ENCODE measurements at regions not wholly inside any gene's neighbourhood (a gene's known extent, or its start where the extent isn't known, plus 50 kb on each side); places are given as distances from the start of the nearest gene placed in this dataset.
"Not testable (repeated sequence)": the region's sequence is repeated elsewhere in the genome, so short reads cannot be mapped to it uniquely, and the experiment has no call there.

DNA sequence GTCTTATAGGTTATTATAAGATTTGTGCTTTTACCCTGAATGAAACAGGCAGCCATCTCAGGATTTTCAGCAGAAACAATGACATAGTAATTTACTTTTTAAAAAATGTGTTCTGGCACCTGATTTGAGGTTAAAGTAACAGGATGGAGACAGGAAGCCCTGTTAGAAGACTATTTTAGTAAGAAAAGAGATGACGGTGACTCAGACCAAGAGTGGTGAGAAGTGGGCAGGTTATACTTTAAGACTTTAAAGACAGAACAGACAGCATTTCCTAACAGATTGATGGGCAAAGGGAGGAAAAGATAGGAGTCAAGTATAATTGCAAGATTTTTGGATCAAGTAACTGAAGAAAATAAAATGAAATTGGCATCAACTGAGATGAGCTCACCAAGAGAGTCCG is 436.8 kb upstream of the NR5A2 start:
- TF ChIP-seq, protein P1, sequence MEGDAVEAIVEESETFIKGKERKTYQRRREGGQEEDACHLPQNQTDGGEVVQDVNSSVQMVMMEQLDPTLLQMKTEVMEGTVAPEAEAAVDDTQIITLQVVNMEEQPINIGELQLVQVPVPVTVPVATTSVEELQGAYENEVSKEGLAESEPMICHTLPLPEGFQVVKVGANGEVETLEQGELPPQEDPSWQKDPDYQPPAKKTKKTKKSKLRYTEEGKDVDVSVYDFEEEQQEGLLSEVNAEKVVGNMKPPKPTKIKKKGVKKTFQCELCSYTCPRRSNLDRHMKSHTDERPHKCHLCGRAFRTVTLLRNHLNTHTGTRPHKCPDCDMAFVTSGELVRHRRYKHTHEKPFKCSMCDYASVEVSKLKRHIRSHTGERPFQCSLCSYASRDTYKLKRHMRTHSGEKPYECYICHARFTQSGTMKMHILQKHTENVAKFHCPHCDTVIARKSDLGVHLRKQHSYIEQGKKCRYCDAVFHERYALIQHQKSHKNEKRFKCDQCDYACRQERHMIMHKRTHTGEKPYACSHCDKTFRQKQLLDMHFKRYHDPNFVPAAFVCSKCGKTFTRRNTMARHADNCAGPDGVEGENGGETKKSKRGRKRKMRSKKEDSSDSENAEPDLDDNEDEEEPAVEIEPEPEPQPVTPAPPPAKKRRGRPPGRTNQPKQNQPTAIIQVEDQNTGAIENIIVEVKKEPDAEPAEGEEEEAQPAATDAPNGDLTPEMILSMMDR (IDR thresholded peaks at IDR 0.05; ENCODE audit: low read depth, low read length) = no peak
- DNase-seq = no peak
- H3K27ac ChIP-seq = no peak overlapping the region
- no peaks in the 10 kb centered on the region for H3K9me3 ChIP-seq (ENCODE audit: severe bottlenecking)
- H3K4me3 ChIP-seq (ENCODE audit: low read depth, low read length) = no peak overlapping the region
- no peaks in the 10 kb centered on the region for H3K36me3 ChIP-seq
- no peaks in the 10 kb centered on the region for H3K27me3 ChIP-seq (ENCODE audit: insufficient read depth, low read depth, severe bottlenecking)

DNA sequence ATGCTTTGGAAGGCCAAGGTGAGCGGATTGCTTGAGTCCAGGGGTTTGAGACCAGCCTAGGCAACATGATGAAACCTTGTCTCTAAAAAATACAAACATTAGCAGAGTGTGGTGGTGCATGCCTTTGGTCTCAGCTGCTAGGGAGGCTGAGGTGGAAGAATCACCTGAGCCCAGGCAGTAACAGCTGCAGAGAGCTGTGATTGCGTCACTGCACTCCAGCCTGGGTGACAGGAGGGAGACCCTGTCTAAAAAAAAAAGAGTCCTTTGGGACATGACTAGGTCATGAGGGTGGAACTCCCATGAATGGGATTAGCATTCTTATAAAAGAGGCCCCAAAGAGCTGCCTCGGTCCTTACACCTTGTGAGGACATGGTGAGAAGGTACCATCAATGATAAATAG is 436.0 kb upstream of the NR5A2 start:
- peaks cover 4% of the 10 kb centered on the region for H3K9me3 ChIP-seq (ENCODE audit: severe bottlenecking)
- DNase-seq = no peak
- no peaks in the 10 kb centered on the region for H3K27me3 ChIP-seq (ENCODE audit: insufficient read depth, low read depth, severe bottlenecking)
- no peak overlapping the region for H3K4me3 ChIP-seq (ENCODE audit: low read depth, low read length)
- H3K36me3 ChIP-seq = no peaks in the 10 kb centered on the region
- TF ChIP-seq, protein P1 (IDR thresholded peaks at IDR 0.05; ENCODE audit: low read depth, low read length) = no peak
- no peak overlapping the region for H3K27ac ChIP-seq

DNA sequence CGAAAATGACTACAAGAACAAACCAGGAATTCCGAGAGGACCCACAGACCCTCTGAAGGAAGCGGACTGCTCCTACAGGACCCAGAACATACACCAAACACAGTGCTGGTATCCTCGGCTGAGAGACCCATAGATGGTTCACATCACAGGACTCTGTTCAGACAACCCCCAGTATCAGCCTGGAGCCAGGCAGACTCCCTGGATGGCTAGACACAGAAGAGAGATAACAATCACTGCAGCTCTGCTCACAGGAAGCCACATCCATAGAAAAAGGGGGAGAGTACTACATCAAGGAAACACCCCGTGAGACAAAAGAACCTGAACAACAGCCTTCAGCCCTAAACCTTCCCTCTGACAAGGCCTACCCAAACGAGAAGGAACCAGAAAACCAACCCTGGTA is 434.0 kb upstream of the NR5A2 start:
- TF ChIP-seq, protein P1 (IDR thresholded peaks at IDR 0.05; ENCODE audit: low read depth, low read length) = no peak
- Histone ChIP-seq H3K4me3 (ENCODE audit: low read depth, low read length) (no peak overlapping the region), H3K27ac (no peak overlapping the region), H3K36me3 (no peaks in the 10 kb centered on the region), H3K27me3 (ENCODE audit: insufficient read depth, low read depth, severe bottlenecking) (no peaks in the 10 kb centered on the region), H3K9me3 (ENCODE audit: severe bottlenecking) (peaks cover 6% of the 10 kb centered on the region)
- no peak for DNase-seq

DNA sequence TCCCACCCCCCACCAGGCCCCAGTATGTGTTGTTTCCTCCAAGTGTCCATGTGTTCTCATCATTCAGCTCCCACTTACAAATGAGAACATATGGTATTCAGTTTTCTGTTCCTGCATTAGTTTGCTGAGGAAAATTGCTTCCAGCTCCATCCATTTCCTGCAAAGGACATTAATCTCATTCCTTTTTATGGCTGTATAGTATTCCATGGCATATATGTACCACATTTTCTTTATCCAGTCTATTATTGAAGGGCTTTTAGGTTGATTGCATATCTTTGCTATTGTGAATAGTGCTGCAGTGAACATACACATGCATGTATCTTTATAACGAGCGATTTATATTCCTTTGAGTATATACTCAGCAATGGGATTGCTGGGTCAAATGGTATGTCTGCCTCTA is 431.1 kb upstream of the NR5A2 start:
- not testable (repeated sequence) for H3K36me3 ChIP-seq; DNase-seq; H3K4me3 ChIP-seq (ENCODE audit: low read depth, low read length); H3K27ac ChIP-seq; H3K27me3 ChIP-seq (ENCODE audit: insufficient read depth, low read depth, severe bottlenecking); H3K9me3 ChIP-seq (ENCODE audit: severe bottlenecking)

DNA sequence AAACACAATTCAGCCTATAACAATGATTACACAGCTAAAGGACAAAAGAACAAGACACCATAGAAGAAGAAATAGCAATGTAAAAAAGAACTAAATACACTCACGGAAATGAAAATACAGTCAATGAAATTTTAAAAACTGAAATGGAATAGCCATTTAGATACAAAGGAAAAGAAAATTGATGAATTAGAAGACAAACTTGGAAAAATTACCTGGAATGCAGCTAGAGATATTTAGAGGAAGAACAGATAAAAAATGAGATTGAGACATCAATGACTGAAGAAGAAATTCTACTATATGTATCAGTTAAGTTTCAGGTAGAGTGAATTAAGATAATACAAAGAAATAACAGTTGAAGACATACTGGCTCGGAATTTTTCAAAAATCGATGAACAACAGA is 430.4 kb upstream of the NR5A2 start:
- Histone ChIP-seq H3K27ac (no peak overlapping the region), H3K4me3 (ENCODE audit: low read depth, low read length) (no peak overlapping the region), H3K9me3 (ENCODE audit: severe bottlenecking) (peaks cover 11% of the 10 kb centered on the region), H3K27me3 (ENCODE audit: insufficient read depth, low read depth, severe bottlenecking) (peaks cover 7% of the 10 kb centered on the region), H3K36me3 (no peaks in the 10 kb centered on the region)
- TF ChIP-seq, protein P1 (IDR thresholded peaks at IDR 0.05; ENCODE audit: low read depth, low read length) = no peak
- DNase-seq = no peak

DNA sequence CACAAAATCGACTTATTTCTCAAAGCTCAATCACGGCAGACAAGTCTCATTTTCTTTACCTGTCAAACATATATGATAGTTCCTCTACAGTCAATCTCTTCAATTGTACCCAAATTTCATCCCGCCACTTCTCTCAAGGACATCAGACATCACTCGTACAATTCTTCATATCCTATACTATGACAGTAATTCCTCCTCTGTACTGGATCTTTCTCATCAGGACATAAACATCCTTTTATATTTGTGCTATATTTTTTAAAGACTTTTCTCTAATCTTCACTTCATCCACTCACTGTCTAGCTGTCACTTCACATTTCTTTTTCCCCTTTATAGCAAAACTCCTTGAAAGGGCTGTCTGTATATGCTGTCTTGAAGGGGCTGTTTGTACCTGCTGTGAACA is 419.1 kb upstream of the NR5A2 start:
- TF ChIP-seq, protein P1 (IDR thresholded peaks at IDR 0.05; ENCODE audit: low read depth, low read length) = no peak
- peaks cover 8% of the 10 kb centered on the region for H3K27me3 ChIP-seq (ENCODE audit: insufficient read depth, low read depth, severe bottlenecking)
- no peaks in the 10 kb centered on the region for H3K9me3 ChIP-seq (ENCODE audit: severe bottlenecking)
- H3K36me3 ChIP-seq = no peaks in the 10 kb centered on the region
- H3K27ac ChIP-seq = no peak overlapping the region
- no peak overlapping the region for H3K4me3 ChIP-seq (ENCODE audit: low read depth, low read length)
- no peak for DNase-seq
